GM18951 (cell line): ENCODE measurements at regions not wholly inside any gene's neighbourhood (a gene's known extent, or its start where the extent isn't known, plus 50 kb on each side); places are given as distances from the start of the nearest gene placed in this dataset.

Source experiments
- POLR2A ChIP-seq: IDR thresholded peaks from 4 replicates; pipeline ENCODE4 v1.6.1; 2011; ENCODE audit warnings: mild to moderate bottlenecking; ENCODE audit not compliant: insufficient read length, insufficient read depth; ENCODE audit errors: extremely low read depth
- in situ Hi-C: fragments of 300-500 bp; cut with MboI; formaldehyde crosslinking; loops from one replicate; pipeline ENCODE4 v1.12.0; 2022; ENCODE audit warnings: low sequenced_read_pairs, mixed read lengths, inconsistent platforms; ENCODE audit not compliant: unreplicated experiment

DNA sequence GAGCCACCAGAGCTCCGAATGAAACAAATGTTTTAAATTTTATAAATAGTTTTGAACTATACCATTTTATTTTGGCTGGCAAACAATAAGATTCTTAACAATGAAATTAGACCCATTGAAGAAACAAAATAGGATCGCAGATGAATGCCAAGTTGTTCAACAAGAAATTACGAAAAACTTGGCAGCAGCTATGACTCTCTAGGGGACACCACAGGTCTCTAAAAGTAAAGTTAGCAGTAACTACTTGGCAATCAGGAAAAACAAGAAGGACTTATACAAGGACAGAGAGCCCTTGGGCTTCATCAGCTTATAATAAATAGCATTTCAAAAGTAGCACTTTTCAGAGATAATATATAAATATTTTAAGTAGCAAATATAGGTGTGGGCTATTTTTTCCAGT lies 603.8 kb upstream of the PSMD7 start:
- in situ Hi-C loops, result no loop called here
- no peak for TF ChIP-seq POLR2A

DNA sequence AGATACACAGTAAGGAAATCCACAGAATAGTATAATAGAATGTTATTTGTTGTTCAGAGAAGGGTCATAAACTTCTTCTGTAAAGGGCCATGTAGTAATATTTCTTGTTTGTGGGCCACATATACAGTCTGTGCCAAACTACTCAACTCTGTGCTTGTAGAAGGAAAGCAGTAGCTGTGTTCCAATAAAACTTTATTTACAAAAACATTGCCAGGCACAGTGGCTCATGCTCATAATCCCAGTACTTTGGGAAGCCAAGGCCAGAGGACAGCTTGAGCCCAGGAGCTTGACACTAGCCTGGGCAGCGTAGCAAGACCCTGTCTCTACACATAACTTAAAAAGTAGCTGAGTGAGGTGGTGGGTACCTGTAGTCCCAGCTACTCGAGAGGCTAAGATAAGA lies 612.8 kb upstream of the PSMD7 start:
- in situ Hi-C loops, result no loop called here
- TF ChIP-seq POLR2A, result no peak

DNA sequence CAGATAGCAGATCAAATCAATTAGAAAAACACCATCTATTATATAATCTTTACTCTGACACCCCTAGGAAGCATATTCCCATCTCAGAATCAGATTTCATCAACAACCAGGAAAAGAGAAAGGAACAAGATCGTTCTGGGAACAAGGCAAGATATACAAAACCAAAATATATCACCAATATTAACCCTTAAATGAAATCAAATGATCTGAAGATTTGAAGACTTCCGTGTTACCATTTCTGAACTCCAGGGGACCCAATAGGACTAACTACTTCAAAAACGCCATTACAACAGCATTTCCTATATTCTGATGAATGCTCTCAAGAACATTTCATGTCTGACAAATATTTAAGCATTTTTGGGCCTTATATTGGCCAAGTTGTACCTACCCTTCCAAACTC lies 624.2 kb upstream of the ZFHX3 start:
- no peak for TF ChIP-seq POLR2A
- in situ Hi-C loops, result no loop called here

DNA sequence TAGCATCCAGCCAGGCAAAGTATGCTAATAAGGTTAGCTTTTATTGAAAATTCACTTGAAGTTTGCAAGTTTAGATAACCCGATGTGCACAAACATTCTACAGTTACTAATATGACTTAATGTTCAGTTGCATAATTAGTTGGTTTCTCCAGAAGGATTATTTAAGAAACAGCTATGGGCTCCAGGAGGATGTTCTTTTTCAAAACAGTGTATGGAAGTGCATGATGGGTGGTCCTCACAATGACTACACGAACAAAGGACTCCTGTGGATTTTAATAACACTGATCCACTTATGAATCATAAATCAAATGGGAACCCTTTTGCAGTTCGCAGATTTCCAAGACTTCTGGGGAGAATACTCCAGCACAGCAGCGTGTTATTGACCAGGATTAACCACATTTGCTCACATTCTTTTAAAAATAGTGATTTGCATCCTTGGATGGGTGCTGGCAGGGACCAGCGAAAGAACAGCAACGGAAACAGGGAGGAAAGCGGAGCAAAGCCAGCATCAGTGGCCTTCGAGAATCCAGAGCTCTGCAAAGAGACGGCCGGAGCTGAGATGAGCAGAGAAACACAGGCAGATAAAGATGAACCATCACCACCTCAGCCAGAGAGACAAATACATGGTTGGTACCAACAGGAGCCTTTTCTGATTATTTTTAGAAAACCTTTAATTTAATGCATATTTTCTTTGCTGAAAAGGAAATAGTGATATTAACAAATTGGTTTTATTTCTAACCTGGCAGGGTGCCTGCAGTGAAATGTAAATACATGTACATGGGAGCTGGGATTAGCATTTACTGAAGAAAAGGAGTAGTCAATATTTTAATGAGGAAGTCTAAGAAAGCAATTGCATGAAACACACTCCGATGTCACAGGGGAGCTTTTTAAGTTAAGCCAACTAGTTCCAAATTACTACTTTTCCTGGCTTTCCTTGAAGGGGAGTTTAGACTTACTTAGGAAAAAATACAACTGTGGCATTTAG lies 623.2 kb upstream of the ZFHX3 start:
- no peak for TF ChIP-seq POLR2A
- in situ Hi-C loops, result no loop called here

DNA sequence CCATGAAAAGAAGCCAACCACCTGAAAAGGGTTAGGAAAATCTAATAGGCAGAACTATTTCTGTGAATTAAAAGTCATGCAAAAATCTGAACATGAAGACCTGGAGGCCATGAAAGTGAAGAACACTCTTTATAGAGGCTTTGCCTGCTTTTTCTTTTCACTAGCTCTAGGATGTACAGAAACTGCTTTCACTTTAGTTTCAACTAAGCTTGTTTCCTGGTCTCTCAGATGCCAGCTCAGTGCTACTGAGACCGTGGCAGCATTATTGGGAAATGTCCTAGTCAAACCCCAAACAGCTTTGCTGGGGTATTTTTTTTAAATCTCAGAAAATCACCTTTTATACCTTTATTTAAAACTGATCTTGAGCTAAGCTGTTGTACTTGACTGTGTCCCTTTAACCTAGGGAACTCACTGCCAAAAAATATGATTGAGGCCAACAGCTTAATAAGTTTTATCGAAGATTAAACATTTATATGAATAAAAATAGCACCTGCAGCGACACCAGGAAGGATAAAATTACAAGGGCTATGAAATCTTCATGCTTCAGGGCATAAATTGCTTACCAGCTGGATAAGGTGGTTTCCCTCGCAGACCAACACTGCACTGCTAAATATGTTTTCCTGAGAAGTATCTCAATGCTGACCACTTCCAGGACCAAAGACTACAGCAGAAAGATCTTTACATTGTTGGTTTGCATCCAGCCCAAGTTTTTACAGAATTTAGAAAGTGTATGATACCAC lies 621.8 kb upstream of the ZFHX3 start:
- in situ Hi-C loops, result no loop called here
- no peak for TF ChIP-seq POLR2A

DNA sequence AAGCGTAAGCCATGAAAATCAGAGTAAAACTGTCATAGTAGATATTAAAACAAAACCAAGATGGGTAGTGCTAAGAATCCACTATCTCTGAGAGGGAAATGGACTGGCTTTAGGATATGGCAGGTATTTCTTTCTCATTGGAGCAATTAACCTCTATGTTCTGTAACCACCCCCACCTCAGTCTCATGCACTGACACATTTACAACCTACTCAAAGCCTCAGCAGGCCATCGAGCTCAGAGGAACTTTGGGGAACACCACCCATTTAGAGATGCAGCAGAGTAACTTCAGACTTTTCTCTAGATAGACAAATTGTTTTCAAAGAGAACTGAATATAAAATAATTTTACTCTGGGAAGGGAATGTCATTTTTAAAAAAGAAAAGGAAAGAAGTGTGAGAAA lies 615.8 kb upstream of the ZFHX3 start:
- TF ChIP-seq POLR2A, result no peak
- in situ Hi-C loops, result no loop called here

DNA sequence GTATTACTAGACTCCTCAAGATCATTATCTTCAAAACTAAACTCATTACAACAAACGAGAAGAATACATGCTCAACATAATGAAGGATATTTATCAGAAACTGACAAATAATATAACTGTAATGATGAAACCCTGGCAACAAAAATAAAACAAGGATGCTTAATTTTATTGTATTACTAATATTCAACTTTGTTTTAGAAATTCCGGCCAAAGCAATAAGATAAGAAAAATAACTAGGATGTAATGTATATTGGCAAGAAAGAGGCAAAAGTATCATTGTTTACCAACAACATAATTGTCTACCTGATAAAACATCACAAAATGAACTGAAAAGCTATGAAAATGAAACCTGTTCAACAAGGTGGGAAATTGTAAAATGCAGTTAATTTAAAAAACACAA lies 588.3 kb upstream of the ZFHX3 start:
- no peak for TF ChIP-seq POLR2A
- in situ Hi-C loops, result no loop called here

DNA sequence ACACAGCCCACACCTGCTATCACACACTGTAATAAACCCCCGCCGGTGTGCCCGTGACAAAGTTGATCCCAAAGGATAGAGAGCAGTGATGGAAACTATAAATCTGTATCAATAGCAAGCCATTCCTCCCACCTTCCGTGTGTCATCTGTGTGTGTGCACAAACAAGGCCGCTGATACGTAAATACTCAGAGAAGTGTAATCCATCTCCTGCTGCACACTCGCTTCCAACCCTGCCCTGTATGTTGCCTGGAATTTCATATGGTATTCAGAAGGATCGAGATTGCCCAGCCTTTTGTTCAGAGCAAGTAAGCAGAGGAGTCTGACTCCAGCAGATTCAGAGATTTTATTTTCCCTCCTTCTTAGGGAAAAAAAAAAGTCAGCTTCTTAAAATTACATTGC lies 581.1 kb upstream of the ZFHX3 start:
- TF ChIP-seq POLR2A, result no peak
- in situ Hi-C loops, result no loop called here

DNA sequence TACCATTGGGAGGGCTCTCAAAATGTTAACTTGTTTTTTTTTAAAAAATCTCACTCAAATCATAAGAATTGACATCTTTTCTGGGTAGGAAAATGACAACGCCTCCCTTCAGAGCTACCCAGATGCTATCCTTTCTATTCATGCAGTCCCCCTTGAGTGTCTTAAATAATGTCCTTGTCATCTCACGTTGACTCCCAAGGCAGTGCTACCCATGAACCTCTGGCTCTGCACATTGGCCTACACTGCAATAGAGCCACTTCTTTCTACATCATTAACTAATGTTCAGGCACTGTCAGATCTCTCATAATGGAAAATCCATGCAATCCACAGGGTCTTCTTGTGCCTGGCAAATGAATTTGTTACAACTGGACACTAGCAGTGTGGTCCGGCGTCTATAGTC lies 569.8 kb upstream of the ZFHX3 start:
- no peak for TF ChIP-seq POLR2A
- in situ Hi-C loops, result no loop called here

DNA sequence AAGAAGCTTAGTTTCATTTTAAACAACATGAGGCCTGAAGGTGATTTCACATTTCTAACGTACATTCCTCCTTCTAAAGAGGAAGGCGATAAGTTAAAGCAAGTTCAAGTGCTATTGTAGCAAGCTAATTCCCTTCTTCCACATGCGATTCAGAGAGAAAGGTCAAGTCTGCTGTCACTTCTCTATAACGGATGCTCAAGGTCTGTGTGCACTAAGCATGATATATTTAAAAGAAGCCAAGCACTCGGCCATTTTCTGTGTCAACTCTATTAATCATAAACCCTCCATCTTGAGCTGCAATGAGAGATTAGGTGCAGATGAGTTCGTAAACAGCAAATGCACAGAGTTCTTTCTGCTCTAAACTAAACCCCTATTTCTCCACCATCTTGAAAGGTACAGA lies 568.8 kb upstream of the ZFHX3 start:
- TF ChIP-seq POLR2A, result no peak
- in situ Hi-C loops, result no loop called here

DNA sequence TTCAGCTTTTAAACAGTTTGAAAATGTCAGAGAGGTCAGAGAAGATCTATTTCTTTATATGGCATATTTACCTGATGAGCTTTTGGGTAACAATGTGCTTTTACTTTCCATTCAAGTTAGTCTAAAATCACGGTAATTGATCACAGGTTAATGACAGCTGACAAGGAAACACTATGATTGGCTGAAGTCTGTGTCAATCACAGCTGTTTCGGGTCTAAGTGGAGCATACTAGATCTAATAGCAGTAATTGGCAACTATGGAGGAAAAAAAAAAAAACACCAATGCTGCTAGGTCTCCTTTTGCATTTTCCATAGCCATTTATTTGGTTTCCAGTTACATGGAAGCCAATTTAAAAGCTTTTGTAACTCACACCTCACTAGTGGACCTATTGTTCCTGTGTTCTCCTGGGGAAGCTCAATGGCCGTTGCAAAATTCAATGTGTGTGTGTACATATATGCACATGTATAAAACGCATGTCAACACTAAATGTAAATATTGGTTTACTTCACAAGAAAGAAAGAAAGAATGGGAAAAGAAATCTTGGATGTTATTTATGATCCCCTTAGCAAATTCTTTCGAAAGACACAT lies 568.3 kb upstream of the ZFHX3 start:
- no peak for TF ChIP-seq POLR2A
- in situ Hi-C loops, result no loop called here

DNA sequence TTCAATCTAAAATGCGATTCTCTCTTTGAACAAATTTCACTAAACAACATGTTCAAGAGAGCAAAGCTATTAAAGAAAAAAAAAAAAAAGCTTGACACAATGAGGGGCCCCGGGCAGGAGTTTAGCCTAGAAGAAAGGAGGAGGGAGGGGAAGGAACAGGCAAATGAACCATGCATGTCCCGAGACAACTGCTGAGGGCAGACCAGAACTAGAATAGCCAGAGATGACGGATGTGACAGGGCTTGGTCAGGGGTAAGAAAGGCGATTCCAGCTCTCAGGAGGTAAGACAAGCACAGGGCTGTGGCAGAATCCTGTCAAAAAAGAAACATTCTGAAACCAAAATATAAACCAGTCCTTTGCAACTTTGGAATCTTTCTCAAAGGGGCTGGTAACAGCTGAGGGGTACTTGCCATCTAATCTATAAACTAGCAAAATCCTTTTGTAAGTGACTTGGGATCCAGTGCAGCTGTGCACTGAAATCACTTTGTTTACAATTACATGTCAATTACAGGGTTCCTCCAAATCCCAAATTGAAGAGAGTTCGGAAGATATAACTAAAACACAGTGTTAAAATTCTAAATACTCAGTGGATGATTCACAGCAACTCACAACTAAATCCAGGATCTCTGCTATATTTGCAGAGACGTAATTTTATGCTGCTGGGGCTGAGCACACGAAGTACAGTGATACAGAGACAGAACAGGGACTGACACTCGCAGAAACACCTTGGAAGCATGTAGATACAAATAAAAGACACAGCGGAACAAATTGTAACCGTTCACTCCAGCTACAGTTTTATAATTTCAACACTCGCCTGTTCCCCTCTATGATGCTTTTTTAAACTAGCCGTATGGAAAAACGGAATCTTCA lies 567.4 kb upstream of the ZFHX3 start:
- in situ Hi-C loops, result no loop called here
- no peak for TF ChIP-seq POLR2A

DNA sequence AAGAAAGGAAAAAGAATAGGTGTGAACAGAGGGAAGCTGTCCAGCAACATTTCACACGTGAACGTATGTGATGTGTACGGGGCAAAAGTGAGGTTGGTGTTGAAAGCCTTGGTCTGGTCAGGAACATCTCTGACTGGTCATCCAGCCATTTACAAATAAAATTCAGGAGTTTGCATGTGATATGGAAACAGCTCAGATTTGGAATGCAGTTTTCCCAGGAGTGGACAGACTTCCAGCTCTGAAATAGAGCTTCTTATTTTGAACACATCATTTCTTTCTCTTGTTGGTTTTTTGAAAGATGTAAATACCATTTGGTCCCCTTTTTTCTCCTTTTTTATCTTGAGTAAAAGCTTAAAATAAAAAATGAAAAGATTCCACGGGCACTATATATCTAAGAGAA lies 566.2 kb upstream of the ZFHX3 start:
- in situ Hi-C loops, result no loop called here
- TF ChIP-seq POLR2A, result no peak

DNA sequence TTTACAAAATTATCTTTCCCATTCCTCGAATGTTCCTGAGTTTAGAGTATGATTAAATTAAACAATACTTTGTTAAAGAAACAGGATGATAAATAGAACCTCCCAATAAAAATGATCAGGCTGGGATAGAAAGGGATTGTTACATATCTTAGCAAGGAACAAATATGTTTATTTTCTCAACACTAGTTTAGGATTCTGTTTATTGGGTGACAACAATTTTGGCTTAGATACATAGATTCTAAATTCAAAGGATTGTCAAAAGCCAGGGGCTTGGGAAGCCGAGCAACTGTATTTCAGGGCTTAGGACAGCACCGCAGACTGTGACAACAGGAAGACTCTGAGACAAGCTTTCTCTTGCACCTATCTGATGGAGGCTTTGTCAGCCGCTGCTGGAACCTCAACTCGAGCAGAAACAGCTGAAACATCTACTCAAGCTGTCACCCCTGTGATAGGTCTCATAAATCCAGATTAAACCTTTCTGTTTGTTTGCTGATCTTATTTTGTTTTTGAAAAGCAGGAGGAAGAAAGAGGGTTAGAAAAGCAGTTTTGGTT lies 562.8 kb upstream of the ZFHX3 start:
- TF ChIP-seq POLR2A, result no peak
- in situ Hi-C loops, result no loop called here
